HG03469 (cell line): ENCODE measurements at regions not wholly inside any gene's neighbourhood (a gene's known extent, or its start where the extent isn't known, plus 50 kb on each side); places are given as distances from the start of the nearest gene placed in this dataset.

Source experiments
- ATAC-seq: cut with Tn5 transposase; IDR thresholded peaks from one replicate; pipeline ENCODE4 v1.9.1; 2021; ENCODE audit warnings: mild to moderate bottlenecking, moderate library complexity, moderate number of reproducible peaks; ENCODE audit not compliant: unreplicated experiment

GRCh38 chr9:105828171-105828570 lies 133.8 kb downstream of the TMEM38B start:
- ATAC-seq = no peak

GRCh38 chr9:105828596-105829213 lies 134.4 kb downstream of the TMEM38B start:
- no peak for ATAC-seq

GRCh38 chr9:105830461-105830860 lies 136.1 kb downstream of the TMEM38B start:
- ATAC-seq = no peak

- ATAC-seq = no peak
These were observed 137.9 kb downstream of the TMEM38B start for GRCh38 chr9:105832096-105832710.

- no peak for ATAC-seq
These were observed 139.1 kb downstream of the TMEM38B start for GRCh38 chr9:105833271-105833975.

GRCh38 chr9:105834404-105834803 lies 140.1 kb downstream of the TMEM38B start:
- ATAC-seq = no peak

- no peak for ATAC-seq
These were observed 141.4 kb downstream of the TMEM38B start for GRCh38 chr9:105835721-105836120.

- no peak for ATAC-seq
These were observed 142.8 kb downstream of the TMEM38B start for GRCh38 chr9:105836936-105837660.

GRCh38 chr9:105841562-105841961 lies 147.2 kb downstream of the TMEM38B start:
- no peak for ATAC-seq

- no peak for ATAC-seq
These were observed 147.8 kb downstream of the TMEM38B start for GRCh38 chr9:105842023-105842644.

GRCh38 chr9:105846825-105847224 lies 152.5 kb downstream of the TMEM38B start:
- ATAC-seq = no peak

GRCh38 chr9:105850852-105851500 lies 156.6 kb downstream of the TMEM38B start:
- no peak for ATAC-seq

GRCh38 chr9:105854026-105854782 lies 159.9 kb downstream of the TMEM38B start:
- no peak for ATAC-seq

GRCh38 chr9:105854783-105855724 lies 160.7 kb downstream of the TMEM38B start:
- no peak for ATAC-seq

- no peak for ATAC-seq
These were observed 161.6 kb downstream of the TMEM38B start for GRCh38 chr9:105855987-105856386.

GRCh38 chr9:105858006-105858690 lies 163.8 kb downstream of the TMEM38B start:
- ATAC-seq = peak; percentile 56

GRCh38 chr9:105858877-105859276 lies 164.5 kb downstream of the TMEM38B start:
- no peak for ATAC-seq

- ATAC-seq = no peak
These were observed 165.2 kb downstream of the TMEM38B start for GRCh38 chr9:105859428-105860091.
